A549 (cell line): ENCODE measurements at regions not wholly inside any gene's neighbourhood (a gene's known extent, or its start where the extent isn't known, plus 50 kb on each side); places are given as distances from the start of the nearest gene placed in this dataset.

Source experiments
- ATAC-seq, 2 experiments: fragments of 200-7000 bp in 1 of 2; fragments of >200 bp in 1 of 2; cut with Nextera tagmentation in 1 of 2; cut with Tn5 transposase in 1 of 2; 3 replicates each; pipeline versions ENCODE4 v1.8.0 to v1.9.1; 2018 to 2020; ENCODE audit warnings: mild to moderate bottlenecking in 1 of 2, moderate library complexity in 1 of 2
- CTCF ChIA-PET: fragments of 300-600 bp; sonication (Branson Sonifier 250); formaldehyde crosslinking; extraction: SDS; loops from one replicate; lab custom pipeline; 2021; ENCODE audit warnings: antibody characterized with exemption, inconsistent platforms; lab: Yijun Ruan, JAX
- POLR2A ChIA-PET: fragments of 350-600 bp; formaldehyde crosslinking; extraction: SDS; loops from one replicate; lab custom pipeline; 2021; ENCODE audit warnings: antibody characterized with exemption, inconsistent platforms; lab: Yijun Ruan, JAX
- DNase-seq, 2 experiments: peaks; one replicate each; pipeline versions ENCODE4 v3.0.0 to v3.0.0-alpha.2; 2011 to 2016; ENCODE audit warnings: low read depth in 1 of 2, low spot score in 1 of 2
- FAIRE-seq: peaks from 2 replicates; lab custom pipeline; 2011; peaks lifted over from hg19 to GRCh38; lab: Jason Lieb, UNC
- H3K27ac ChIP-seq, 2 experiments: fragments of >200 bp; sonication (Bioruptor Twin); formaldehyde crosslinking; 3 replicates each; pipeline ENCODE4 v1.5.1; 2016 to 2017
- H3K4me1 ChIP-seq: fragments of >200 bp; sonication (Bioruptor Twin); formaldehyde crosslinking; 3 replicates; pipeline ENCODE4 v1.6.1; 2016
- H3K4me2 ChIP-seq: fragments of >200 bp; sonication (Bioruptor Twin); formaldehyde crosslinking; 3 replicates; pipeline ENCODE4 v1.6.1; 2016
- H3K4me3 ChIP-seq: fragments of >200 bp; sonication (Bioruptor Twin); formaldehyde crosslinking; 3 replicates; pipeline ENCODE4 v1.5.1; 2016
- H3K9me3 ChIP-seq: fragments of >200 bp; sonication (Bioruptor Twin); formaldehyde crosslinking; 3 replicates; pipeline ENCODE4 v1.6.1; 2016
- BCL3 ChIP-seq: fragments of >200 bp; sonication (Bioruptor Twin); formaldehyde crosslinking; IDR thresholded peaks from 3 replicates; pipeline ENCODE4 v1.6.1; 2016
- CBX2 ChIP-seq: fragments of 200-600 bp; sonication (generic); IDR thresholded peaks from 2 replicates; pipeline ENCODE4 v1.6.1; 2016; ENCODE audit warnings: low read depth, mild to moderate bottlenecking, borderline replicate concordance
- CEBPB ChIP-seq, 2 experiments: fragments of >200 bp in 1 of 2; sonication (Bioruptor Twin) in 1 of 2; formaldehyde crosslinking in 1 of 2; IDR thresholded peaks; 2 replicates each; pipeline ENCODE4 v1.6.1; 2012 to 2016
- E2F6 ChIP-seq: IDR thresholded peaks from 2 replicates; pipeline ENCODE4 v1.6.1; 2012; ENCODE audit warnings: low read depth, borderline replicate concordance
- ESRRA ChIP-seq: fragments of 150-350 bp; IDR thresholded peaks from 2 replicates; pipeline ENCODE4 v1.6.1; 2014; ENCODE audit warnings: mild to moderate bottlenecking, low read length, borderline replicate concordance
- FOSB ChIP-seq: fragments of 250-450 bp; sonication (Bioruptor Pico); IDR thresholded peaks from 2 replicates; pipeline ENCODE4 v1.5.0; 2020; ENCODE audit warnings: mild to moderate bottlenecking, moderate library complexity
- FOSL2 ChIP-seq, 2 experiments: fragments of 450-650 bp in 1 of 2; fragments of >200 bp in 1 of 2; sonication (Bioruptor Twin) in 1 of 2; formaldehyde crosslinking; IDR thresholded peaks; 2 replicates each; pipeline versions ENCODE4 v1.5.0 to v1.6.1; 2016 to 2020; ENCODE audit warnings: mild to moderate bottlenecking in 1 of 2, moderate library complexity in 1 of 2
- HOXB13 ChIP-seq: fragments of 250-450 bp; sonication (Bioruptor Pico); IDR thresholded peaks from 2 replicates; pipeline ENCODE4 v1.5.0; 2020; ENCODE audit warnings: low read depth, mild to moderate bottlenecking, moderate library complexity
- KDM5A ChIP-seq: fragments of 200-600 bp; sonication (generic); IDR thresholded peaks from 2 replicates; pipeline ENCODE4 v1.6.1; 2016; ENCODE audit warnings: antibody characterized with exemption, mild to moderate bottlenecking
- MAX ChIP-seq: IDR thresholded peaks from 2 replicates; pipeline ENCODE4 v1.6.1; 2012
- MAZ ChIP-seq: fragments of 150-350 bp; IDR thresholded peaks from 2 replicates; pipeline ENCODE4 v1.6.1; 2014; ENCODE audit warnings: antibody characterized with exemption, low read depth, low read length, borderline replicate concordance
- MYC ChIP-seq: IDR thresholded peaks from 2 replicates; pipeline ENCODE4 v1.6.1; 2012; ENCODE audit warnings: mild to moderate bottlenecking, inconsistent platforms, low read length, improper control_type of control experiment, borderline replicate concordance
- NPAS2 ChIP-seq: fragments of 250-450 bp; sonication (Bioruptor Pico); IDR thresholded peaks from 2 replicates; pipeline ENCODE4 v1.8.0; 2022; ENCODE audit warnings: mild to moderate bottlenecking, moderate library complexity, borderline replicate concordance
- NR3C1 ChIP-seq: fragments of >200 bp; sonication (Bioruptor Twin); formaldehyde crosslinking; IDR thresholded peaks from 3 replicates; pipeline ENCODE4 v1.6.1; 2017
- PHF8 ChIP-seq: fragments of 200-600 bp; sonication (generic); IDR thresholded peaks from 2 replicates; pipeline ENCODE4 v1.6.1; 2016; ENCODE audit warnings: low read depth, mild to moderate bottlenecking, antibody characterized with exemption, moderate library complexity, borderline replicate concordance
- POLR2AphosphoS2 ChIP-seq: conservative IDR thresholded peaks from 2 replicates; pipeline ENCODE4 v1.6.1; 2012; ENCODE audit warnings: low read length, improper control_type of control experiment, inconsistent platforms
- RAD21 ChIP-seq, 2 experiments: fragments of >200 bp in 1 of 2; sonication (Bioruptor Twin) in 1 of 2; formaldehyde crosslinking in 1 of 2; IDR thresholded peaks in 1 of 2; conservative IDR thresholded peaks in 1 of 2; 2 replicates in 1 of 2; 3 replicates in 1 of 2; pipeline ENCODE4 v1.6.1; 2012 to 2018; ENCODE audit warnings: inconsistent platforms in 1 of 2
- REST ChIP-seq: fragments of 200-600 bp; sonication (generic); IDR thresholded peaks from 2 replicates; pipeline ENCODE4 v1.6.1; 2016; ENCODE audit warnings: antibody characterized with exemption, mild to moderate bottlenecking, moderate library complexity
- TFCP2L1 ChIP-seq: fragments of 250-450 bp; sonication (Bioruptor Pico); IDR thresholded peaks from 2 replicates; pipeline ENCODE4 v1.5.0; 2021; ENCODE audit warnings: mild to moderate bottlenecking
- USF2 ChIP-seq: fragments of 450-650 bp; IDR thresholded peaks from 2 replicates; pipeline ENCODE4 v1.6.1; 2014; ENCODE audit warnings: antibody characterized with exemption
- ZNF302 ChIP-seq: fragments of 250-450 bp; sonication (Bioruptor Pico); IDR thresholded peaks from 2 replicates; pipeline ENCODE4 v1.9.0; 2021; ENCODE audit warnings: inconsistent platforms, mild to moderate bottlenecking, moderate library complexity
- WGBS: methylation state at CpG from one replicate; pipeline ENCODE4 v1.1.6; 2017; ENCODE audit errors: missing lambda C conversion rate; 5-methylcytosine and 5-hydroxymethylcytosine counted together

GRCh38 chr5:100303216-100303615 is 232.0 kb upstream of the FAM174A start (continued):
- TF ChIP-seq FOSB (CRISPR knock-in tag) = no peak
- no peak for TF ChIP-seq E2F6
- no peak for TF ChIP-seq POLR2AphosphoS2
- no peak for TF ChIP-seq MAX
- no peak for TF ChIP-seq PHF8

GRCh38 chr5:100299261-100299660 is 235.9 kb upstream of the FAM174A start:
- ChIA-PET POLR2A (no interaction called here), CTCF (no interaction called here)
- H3K27ac ChIP-seq = no peak overlapping the region
- 29% methylated on average over 2 of the region's 2 CpGs for WGBS
- no peak overlapping the region for H3K4me2 ChIP-seq
- DNase-seq (no peak), FAIRE-seq (no peak)
- no peaks in the 10 kb centered on the region for H3K4me1 ChIP-seq
- H3K9me3 ChIP-seq = no peaks in the 10 kb centered on the region
- H3K4me3 ChIP-seq = no peak overlapping the region
- TF ChIP-seq REST (no peak), PHF8 (no peak), RAD21 (conservative IDR thresholded peaks at IDR 0.05 in 1 of 2, IDR thresholded peaks at IDR 0.05 in 1 of 2) (no peak), E2F6 (no peak), MYC (no peak), BCL3 (no peak), ZNF302 (CRISPR knock-in tag) (no peak), USF2 (no peak), CEBPB (IDR thresholded peaks at IDR 0.05) (no peak), KDM5A (no peak), MAX (no peak), TFCP2L1 (CRISPR knock-in tag) (no peak), HOXB13 (no peak), FOSL2 (IDR thresholded peaks at IDR 0.05) (no peak), FOSL2 (CRISPR knock-in tag; IDR thresholded peaks at IDR 0.05) (no peak), CBX2 (no peak), NR3C1 (no peak), ESRRA (no peak), NPAS2 (CRISPR knock-in tag) (no peak), MAZ (no peak)
- TF ChIP-seq, all 56 proteins: peak for 0
- no peak for ATAC-seq
